Esophagus muscularis mucosa (tissue), 4 donors: ENCODE measurements at regions not wholly inside any gene's neighbourhood (a gene's known extent, or its start where the extent isn't known, plus 50 kb on each side); places are given as distances from the start of the nearest gene placed in this dataset.

Experiments
- DNase-seq: peaks from one replicate; pipeline ENCODE4 v3.0.0-alpha.2; 2017; ENCODE audit errors: extremely low spot score
- H3K27ac ChIP-seq, 4 donors: fragments of 200-600 bp; sonication (generic); replicated peaks in 1 of 4; 1 replicate in 3 of 4; 2 replicates in 1 of 4; pipeline ENCODE4 v1.5.1; 2016 to 2019; ENCODE audit warnings: mild to moderate bottlenecking in 1 of 4
- H3K27me3 ChIP-seq, 4 donors: fragments of 200-600 bp; sonication (generic); one replicate each; pipeline versions ENCODE4 v1.5.1 to v1.6.0; 2016 to 2019
- H3K36me3 ChIP-seq, 4 donors: fragments of 200-600 bp; sonication (generic); one replicate each; pipeline ENCODE4 v1.5.1; 2016 to 2019
- H3K4me1 ChIP-seq, 4 donors: fragments of 200-600 bp; sonication (generic); one replicate each; pipeline ENCODE4 v1.5.1; 2016 to 2019
- H3K4me3 ChIP-seq, 4 donors: fragments of 200-600 bp; sonication (generic); 1 replicate in 2 of 4; 2 replicates in 2 of 4; pipeline ENCODE4 v1.5.1; 2016 to 2019; ENCODE audit warnings: mild to moderate bottlenecking in 4 of 4, moderate library complexity in 1 of 4
- H3K9me3 ChIP-seq, 4 donors: fragments of 200-600 bp; sonication (generic); 1 replicate in 3 of 4; 2 replicates in 1 of 4; pipeline ENCODE4 v1.5.1; 2016 to 2019
- EP300 ChIP-seq: sonication (generic); formaldehyde crosslinking; IDR thresholded peaks from one replicate; pipeline ENCODE4 v1.6.1; 2017; ENCODE audit warnings: antibody characterized with exemption
- POLR2A ChIP-seq: fragments of 450-650 bp; IDR thresholded peaks from one replicate; pipeline ENCODE4 v1.6.1; 2017; ENCODE audit warnings: antibody characterized with exemption, moderate library complexity, mild to moderate bottlenecking, low read depth
- POLR2AphosphoS5 ChIP-seq, 2 donors: sonication (generic); formaldehyde crosslinking; IDR thresholded peaks; one replicate each; pipeline ENCODE4 v1.6.1; 2017; ENCODE audit warnings: antibody characterized with exemption in 2 of 2
- WGBS: methylation state at CpG from one replicate; pipeline ENCODE4 v1.1.5; 2018; 5-methylcytosine and 5-hydroxymethylcytosine counted together
- intact Hi-C: fragments of 100-400 bp; cut with DNase I; formaldehyde crosslinking; loops from one replicate; pipeline ENCODE4 v1.15.1; 2023
- TF ChIP-seq, protein P1 (sequence below), 3 experiments: fragments of 200-600 bp in 2 of 3; fragments of 450-650 bp in 1 of 3; sonication (generic) in 2 of 3; IDR thresholded peaks; one replicate each; pipeline ENCODE4 v1.5.1; 2017 to 2019; ENCODE audit warnings: antibody characterized with exemption in 3 of 3, mild to moderate bottlenecking in 2 of 3, moderate library complexity in 1 of 3

GRCh38 chr21:35833991-35834390 lies 226.3 kb downstream of the SETD4 start:
- no peak overlapping the region for H3K27ac ChIP-seq
- 9% methylated on average over 1 of the region's 1 CpG for WGBS
- H3K4me1 ChIP-seq: no peaks in the 10 kb centered on the region
- intact Hi-C loops: loop anchor here (10.0 kb wide), 1 partner anchor 939 kb away; no protein-coding TSS in a partner anchor
- peaks cover 0 to 19% (median 0%) of the 10 kb centered on the region in 4 donors for H3K27me3 ChIP-seq
- no peaks in the 10 kb centered on the region for H3K9me3 ChIP-seq
- no peak overlapping the region for H3K4me3 ChIP-seq
- TF ChIP-seq POLR2A: no peak
- TF ChIP-seq POLR2AphosphoS5 (IDR thresholded peaks at IDR 0.05): no peak
- TF ChIP-seq, protein P1, sequence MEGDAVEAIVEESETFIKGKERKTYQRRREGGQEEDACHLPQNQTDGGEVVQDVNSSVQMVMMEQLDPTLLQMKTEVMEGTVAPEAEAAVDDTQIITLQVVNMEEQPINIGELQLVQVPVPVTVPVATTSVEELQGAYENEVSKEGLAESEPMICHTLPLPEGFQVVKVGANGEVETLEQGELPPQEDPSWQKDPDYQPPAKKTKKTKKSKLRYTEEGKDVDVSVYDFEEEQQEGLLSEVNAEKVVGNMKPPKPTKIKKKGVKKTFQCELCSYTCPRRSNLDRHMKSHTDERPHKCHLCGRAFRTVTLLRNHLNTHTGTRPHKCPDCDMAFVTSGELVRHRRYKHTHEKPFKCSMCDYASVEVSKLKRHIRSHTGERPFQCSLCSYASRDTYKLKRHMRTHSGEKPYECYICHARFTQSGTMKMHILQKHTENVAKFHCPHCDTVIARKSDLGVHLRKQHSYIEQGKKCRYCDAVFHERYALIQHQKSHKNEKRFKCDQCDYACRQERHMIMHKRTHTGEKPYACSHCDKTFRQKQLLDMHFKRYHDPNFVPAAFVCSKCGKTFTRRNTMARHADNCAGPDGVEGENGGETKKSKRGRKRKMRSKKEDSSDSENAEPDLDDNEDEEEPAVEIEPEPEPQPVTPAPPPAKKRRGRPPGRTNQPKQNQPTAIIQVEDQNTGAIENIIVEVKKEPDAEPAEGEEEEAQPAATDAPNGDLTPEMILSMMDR (IDR thresholded peaks at IDR 0.05): no peak
- no peak for TF ChIP-seq EP300
- DNase-seq: no peak
- H3K36me3 ChIP-seq: no peaks in the 10 kb centered on the region

DNA sequence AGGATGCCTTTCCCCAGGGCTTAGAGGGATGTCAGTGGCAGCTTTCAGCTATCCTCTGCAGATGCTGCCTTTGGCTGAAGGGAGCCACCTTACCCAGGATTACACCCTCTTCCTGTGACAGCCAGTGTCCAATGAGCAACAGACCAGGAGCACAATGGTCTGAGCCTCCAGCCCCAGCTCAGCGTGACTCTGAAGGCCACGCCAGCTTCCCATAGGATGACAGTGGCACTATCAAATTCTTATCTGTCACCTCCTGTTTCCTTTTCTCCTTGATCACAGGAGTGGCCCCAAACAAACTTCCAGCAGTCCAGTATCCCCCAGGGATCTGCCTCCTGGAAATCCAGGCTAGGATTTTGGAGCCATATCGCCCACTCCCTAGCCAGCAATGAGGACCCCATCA lies 226.9 kb downstream of the SETD4 start:
- no peak for DNase-seq
- intact Hi-C loops: loop anchor here (10.0 kb wide), 1 partner anchor 939 kb away; no protein-coding TSS in a partner anchor
- no peaks in the 10 kb centered on the region for H3K36me3 ChIP-seq
- no peak overlapping the region for H3K27ac ChIP-seq
- no peaks in the 10 kb centered on the region for H3K4me1 ChIP-seq
- H3K27me3 ChIP-seq: peaks cover 0 to 20% (median 0%) of the 10 kb centered on the region in 4 donors
- H3K4me3 ChIP-seq: no peak overlapping the region
- H3K9me3 ChIP-seq: no peaks in the 10 kb centered on the region
- 76% methylated on average over 3 of the region's 3 CpGs for WGBS
- TF ChIP-seq EP300 (no peak), POLR2A (no peak), POLR2AphosphoS5 (IDR thresholded peaks at IDR 0.05) (no peak)
- TF ChIP-seq, protein P1 (IDR thresholded peaks at IDR 0.05): no peak

- no peak overlapping the region for H3K27ac ChIP-seq
- no peaks in the 10 kb centered on the region for H3K36me3 ChIP-seq
- intact Hi-C loops: loop anchor here (10.0 kb wide), 1 partner anchor 936 kb away; no protein-coding TSS in a partner anchor
- no peak overlapping the region for H3K4me3 ChIP-seq
- no peak for TF ChIP-seq POLR2A
- no peak for TF ChIP-seq EP300
- TF ChIP-seq POLR2AphosphoS5 (IDR thresholded peaks at IDR 0.05): no peak
- TF ChIP-seq, protein P1 (IDR thresholded peaks at IDR 0.05): no peak
- H3K4me1 ChIP-seq: no peaks in the 10 kb centered on the region
- no peak for DNase-seq
- peaks cover 0 to 20% (median 0%) of the 10 kb centered on the region in 4 donors for H3K27me3 ChIP-seq
- no peaks in the 10 kb centered on the region for H3K9me3 ChIP-seq
- 89% methylated on average over 6 of the region's 6 CpGs for WGBS
Measured at GRCh38 chr21:35831230-35831629, 229.1 kb downstream of the SETD4 start.

DNA sequence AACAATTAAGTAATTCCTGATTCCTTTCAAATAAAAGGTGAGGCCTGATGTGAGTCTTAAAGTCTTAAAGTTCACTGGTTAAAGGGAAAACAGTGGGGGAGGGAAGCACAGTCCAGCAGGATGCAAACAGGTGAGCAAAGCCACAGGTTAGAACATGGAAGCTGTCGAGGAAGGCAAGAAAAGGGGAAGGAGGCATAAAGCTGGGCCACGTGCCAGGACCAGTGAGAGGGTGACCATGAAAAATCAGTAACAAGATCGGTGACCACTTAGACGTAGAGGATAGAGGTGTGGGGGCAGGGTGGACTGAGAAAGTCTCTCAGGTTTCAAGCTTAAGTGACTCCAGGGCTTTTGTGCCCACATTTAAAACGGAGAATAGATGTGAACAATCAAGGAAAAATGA lies 231.3 kb downstream of the SETD4 start:
- Histone ChIP-seq H3K27me3 (peaks cover 0 to 20% (median 0%) of the 10 kb centered on the region in 4 donors), H3K27ac (no peak overlapping the region), H3K36me3 (no peaks in the 10 kb centered on the region), H3K9me3 (no peaks in the 10 kb centered on the region), H3K4me3 (no peak overlapping the region), H3K4me1 (no peaks in the 10 kb centered on the region)
- intact Hi-C loops: no loop called here
- 38% methylated on average over 5 of the region's 5 CpGs for WGBS
- DNase-seq: no peak
- no peak for TF ChIP-seq POLR2A
- no peak for TF ChIP-seq EP300
- TF ChIP-seq, protein P1 (IDR thresholded peaks at IDR 0.05): no peak
- no peak for TF ChIP-seq POLR2AphosphoS5 (IDR thresholded peaks at IDR 0.05)

DNA sequence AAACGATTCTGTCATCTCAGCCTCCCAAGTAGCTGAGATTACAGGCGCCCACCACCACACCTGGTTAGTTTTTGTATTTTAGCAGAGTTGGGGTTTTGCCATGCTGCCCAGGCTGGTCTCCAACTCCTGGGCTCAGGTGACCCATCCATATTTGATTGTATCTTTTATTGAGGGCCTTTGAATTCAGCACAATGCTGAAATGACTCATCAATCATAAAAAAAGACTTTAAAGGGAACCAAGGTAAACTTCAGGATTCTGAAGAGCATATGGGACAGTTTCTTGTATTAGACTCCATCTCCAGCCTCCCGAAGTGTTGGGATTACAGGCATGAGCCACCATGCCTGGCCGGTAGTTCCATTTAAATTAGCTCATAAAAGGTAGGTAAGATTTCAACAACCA lies 232.2 kb downstream of the SETD4 start:
- no peak for DNase-seq
- Histone ChIP-seq H3K9me3 (no peaks in the 10 kb centered on the region), H3K36me3 (no peaks in the 10 kb centered on the region), H3K27me3 (peaks cover 0 to 16% (median 0%) of the 10 kb centered on the region in 4 donors), H3K4me3 (no peak overlapping the region), H3K27ac (no peak overlapping the region), H3K4me1 (no peaks in the 10 kb centered on the region)
- 85% methylated on average over 4 of the region's 4 CpGs for WGBS
- no peak for TF ChIP-seq POLR2A
- TF ChIP-seq EP300: no peak
- no peak for TF ChIP-seq POLR2AphosphoS5 (IDR thresholded peaks at IDR 0.05)
- TF ChIP-seq, protein P1 (IDR thresholded peaks at IDR 0.05): no peak
- intact Hi-C loops: no loop called here
